Hepatocyte (in vitro differentiated cells): ENCODE measurements at regions not wholly inside any gene's neighbourhood (a gene's known extent, or its start where the extent isn't known, plus 50 kb on each side); places are given as distances from the start of the nearest gene placed in this dataset.

Experiments
- CTCF ChIP-seq: fragments of 200-600 bp; sonication (generic); IDR thresholded peaks from 2 replicates; pipeline ENCODE4 v1.5.1; 2016; ENCODE audit warnings: antibody characterized with exemption, mild to moderate bottlenecking; ENCODE audit not compliant: poor library complexity
- EZH2 ChIP-seq: fragments of 200-600 bp; sonication (generic); IDR thresholded peaks from 2 replicates; pipeline ENCODE4 v1.6.1; 2016; ENCODE audit warnings: antibody characterized with exemption, mild to moderate bottlenecking, borderline replicate concordance

DNA sequence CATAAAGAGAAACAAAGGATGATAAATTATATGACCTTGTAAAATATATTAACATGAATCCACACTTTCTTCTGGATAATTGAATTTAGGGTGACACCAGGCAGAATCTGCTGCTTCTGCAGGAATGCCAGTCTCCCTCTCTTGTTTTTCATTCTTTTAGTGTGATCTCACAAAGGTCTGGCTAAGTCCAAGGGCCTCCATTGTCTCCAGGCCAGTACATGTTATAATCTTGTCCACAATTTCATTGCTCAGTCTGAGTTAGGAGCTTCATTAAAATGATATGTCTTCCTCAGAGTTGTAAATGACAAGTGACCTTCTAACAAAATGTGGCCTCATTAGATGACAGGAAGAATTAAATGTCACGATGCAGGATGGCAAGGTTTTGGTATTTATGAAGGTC is 110.2 kb downstream of the APOB start:
- TF ChIP-seq CTCF = no peak
- no peak for TF ChIP-seq EZH2
